HG03064 (cell line): ENCODE measurements at regions not wholly inside any gene's neighbourhood (a gene's known extent, or its start where the extent isn't known, plus 50 kb on each side); places are given as distances from the start of the nearest gene placed in this dataset.
"Not testable (repeated sequence)": the region's sequence is repeated elsewhere in the genome, so short reads cannot be mapped to it uniquely, and the experiment has no call there.

Experiments used
- ATAC-seq: cut with Tn5 transposase; IDR thresholded peaks from one replicate; pipeline ENCODE4 v1.9.1; 2021; ENCODE audit warnings: low read depth; ENCODE audit not compliant: unreplicated experiment

DNA sequence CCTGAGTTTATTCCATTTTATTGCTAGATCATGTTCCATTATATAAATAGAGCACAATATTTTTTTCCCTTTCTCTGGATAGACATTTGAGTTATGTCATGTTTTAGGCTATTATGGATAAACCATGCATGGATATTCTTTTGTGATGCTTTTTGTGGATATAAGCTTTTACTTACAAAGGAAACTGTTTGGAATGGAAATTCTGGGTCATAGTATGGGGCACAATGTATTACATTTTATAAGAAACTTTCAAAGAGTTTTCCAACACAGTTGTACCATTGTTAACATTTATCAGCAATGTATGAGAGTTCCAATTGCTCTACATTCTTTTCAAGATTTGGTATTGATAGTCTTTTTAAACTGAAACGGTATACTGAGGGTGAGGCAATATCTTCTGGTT is 749.4 kb downstream of the SOCS6 start:
- ATAC-seq, result no peak

GRCh38 chr18:71036783-71037182 is 747.9 kb downstream of the SOCS6 start:
- ATAC-seq, result no peak

DNA sequence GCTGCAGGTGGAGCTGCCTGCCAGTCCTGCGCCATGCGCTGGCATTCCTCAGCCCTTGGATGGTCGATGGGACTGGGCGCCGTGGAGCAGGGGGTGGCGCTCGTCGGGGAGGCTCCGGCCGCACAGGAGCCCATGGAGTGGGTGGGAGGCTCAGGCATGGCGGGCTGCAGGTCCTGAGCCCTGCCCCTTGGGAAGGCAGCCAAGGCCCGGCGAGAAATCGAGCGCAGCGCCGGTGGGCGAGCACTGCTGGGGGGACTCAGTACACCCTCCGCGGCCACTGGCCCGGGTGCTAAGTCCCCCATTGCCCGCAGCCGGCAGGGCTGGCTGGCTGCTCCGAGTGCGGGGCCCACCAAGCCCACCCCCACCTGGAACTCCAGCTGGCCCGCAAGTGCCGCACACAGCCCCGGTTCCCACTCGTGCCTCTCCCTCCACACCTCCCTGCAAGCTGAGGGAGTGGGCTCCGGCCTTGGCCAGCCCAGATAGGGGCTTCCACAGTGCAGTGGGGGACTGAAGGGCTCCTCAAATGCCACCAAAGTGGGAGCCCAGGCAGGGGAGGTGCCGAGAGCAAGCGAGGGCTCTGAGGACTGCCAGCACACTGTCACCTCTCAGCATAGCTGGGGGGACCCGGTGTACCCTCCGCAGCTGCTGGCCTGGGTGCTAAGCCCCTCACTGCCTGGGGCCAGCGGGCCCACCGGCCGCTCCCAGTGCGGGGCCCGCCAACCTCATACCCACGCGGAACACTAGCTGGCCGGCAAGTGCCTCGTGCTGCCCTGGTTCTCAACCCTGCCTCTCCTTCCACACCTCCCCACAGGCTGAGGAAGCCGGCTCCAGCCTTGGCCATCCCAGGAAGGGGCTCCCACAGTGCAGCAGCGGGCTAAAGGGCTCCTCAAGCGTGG is 742.7 kb downstream of the SOCS6 start:
- not testable (repeated sequence) for ATAC-seq

- ATAC-seq, result not testable (repeated sequence)
Observed at GRCh38 chr18:71030085-71030484, 741.2 kb downstream of the SOCS6 start.

- no peak for ATAC-seq
Observed at GRCh38 chr18:71028285-71028762, 739.5 kb downstream of the SOCS6 start.

- no peak for ATAC-seq
Observed at GRCh38 chr18:71027531-71027930, 738.7 kb downstream of the SOCS6 start.

DNA sequence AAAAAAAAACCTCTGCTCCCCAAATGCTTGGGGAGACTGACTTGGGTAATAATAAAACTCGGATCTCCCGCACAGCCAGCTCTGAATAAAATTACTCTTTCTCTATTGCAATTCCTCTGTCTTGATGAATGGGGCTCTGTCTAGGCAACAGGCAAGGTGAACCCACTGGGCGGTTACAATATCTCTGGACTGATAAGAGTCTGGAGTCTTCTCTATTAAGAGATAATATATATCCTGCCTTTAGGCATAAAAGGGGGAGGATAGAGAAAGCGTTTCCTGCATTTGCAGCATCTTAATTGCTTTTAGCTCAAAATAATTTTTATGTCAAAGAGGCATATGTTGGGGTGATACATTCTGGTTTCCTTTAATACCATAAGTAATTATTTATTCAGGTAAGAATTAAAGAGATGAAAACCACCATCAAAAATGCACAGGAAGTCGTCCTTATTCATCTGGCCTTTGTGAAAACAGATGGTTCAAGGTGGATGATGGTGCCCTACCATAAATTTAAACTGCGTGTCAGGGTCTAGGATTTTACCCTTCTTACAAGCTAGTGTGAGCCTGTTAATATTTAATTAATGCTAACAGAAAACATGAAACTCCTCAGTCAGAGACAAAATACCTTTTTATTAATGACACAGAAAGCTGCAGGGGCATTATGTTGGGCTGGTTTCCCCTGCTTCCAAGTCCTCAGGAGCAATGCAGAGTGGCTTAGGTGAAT is 736.8 kb downstream of the SOCS6 start:
- no peak for ATAC-seq

GRCh38 chr18:71022389-71022788 is 733.5 kb downstream of the SOCS6 start:
- ATAC-seq, result no peak

- no peak for ATAC-seq
Observed at GRCh38 chr18:71021030-71021362, 732.2 kb downstream of the SOCS6 start.

- ATAC-seq, result no peak
Observed at GRCh38 chr18:71020342-71021029, 731.6 kb downstream of the SOCS6 start.

GRCh38 chr18:71018816-71019215 is 730.0 kb downstream of the SOCS6 start:
- ATAC-seq, result no peak

- ATAC-seq, result no peak
Observed at GRCh38 chr18:71012789-71013188, 723.9 kb downstream of the SOCS6 start.

DNA sequence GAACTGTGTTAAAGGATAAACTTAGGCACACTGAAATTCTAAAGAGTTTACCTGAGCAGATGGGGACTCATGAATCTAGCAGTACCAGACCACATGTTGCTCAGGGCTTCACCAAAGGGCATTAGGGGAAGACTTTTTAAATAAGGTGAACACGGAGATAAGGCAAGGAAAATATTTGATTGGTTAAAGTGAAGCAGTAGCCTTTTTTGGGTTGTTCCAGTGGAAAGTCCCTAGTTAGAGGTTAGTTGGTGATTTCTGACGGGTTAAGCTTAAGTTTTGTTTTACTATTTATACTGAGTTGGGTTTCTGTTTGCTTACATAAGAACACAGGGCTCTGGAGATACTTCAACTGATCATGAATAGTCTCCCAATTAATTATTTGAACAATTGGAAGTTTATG is 722.5 kb downstream of the SOCS6 start:
- no peak for ATAC-seq

- no peak for ATAC-seq
Observed at GRCh38 chr18:71008257-71008656, 719.4 kb downstream of the SOCS6 start.

DNA sequence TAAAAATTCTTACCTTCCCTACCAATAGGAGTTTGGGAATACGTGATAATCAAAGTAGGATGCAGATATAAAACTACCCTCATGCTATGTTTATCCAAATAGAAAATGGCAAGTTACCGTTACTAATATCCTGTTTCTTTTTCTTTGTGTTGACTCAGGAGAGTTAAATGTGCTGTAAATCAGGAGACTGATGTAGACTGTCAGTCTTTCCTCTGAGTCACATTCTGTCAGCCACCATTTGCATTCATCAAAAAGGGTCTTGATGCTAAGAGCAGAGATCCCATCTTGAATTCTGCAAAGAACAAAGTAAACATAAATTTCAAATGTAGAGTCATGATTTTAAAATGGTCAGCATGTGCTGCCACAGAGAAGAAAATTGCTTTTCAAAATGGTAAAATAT is 712.8 kb downstream of the SOCS6 start:
- ATAC-seq, result no peak

GRCh38 chr18:70998490-70998889 is 709.6 kb downstream of the SOCS6 start:
- no peak for ATAC-seq

- no peak for ATAC-seq
Observed at GRCh38 chr18:70994116-70994515, 705.3 kb downstream of the SOCS6 start.

DNA sequence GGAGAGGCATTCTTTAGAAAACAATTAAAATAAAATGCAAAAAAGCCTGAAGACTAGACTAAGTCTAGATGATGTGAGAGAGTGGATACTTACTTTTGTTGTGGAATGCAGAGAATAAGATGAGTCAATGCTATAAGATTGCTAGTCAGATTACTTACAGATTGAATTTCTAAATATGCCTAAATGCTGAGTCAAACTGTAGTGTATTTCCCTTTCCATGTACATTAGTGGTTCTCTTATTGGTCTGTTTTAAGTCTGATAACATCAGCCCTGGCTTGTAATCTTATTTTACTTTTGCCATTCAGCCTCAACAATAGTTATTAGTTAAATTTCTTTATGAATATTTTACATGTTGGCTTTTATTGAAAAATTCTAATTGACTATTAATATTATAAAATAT is 702.7 kb downstream of the SOCS6 start:
- ATAC-seq, result no peak

DNA sequence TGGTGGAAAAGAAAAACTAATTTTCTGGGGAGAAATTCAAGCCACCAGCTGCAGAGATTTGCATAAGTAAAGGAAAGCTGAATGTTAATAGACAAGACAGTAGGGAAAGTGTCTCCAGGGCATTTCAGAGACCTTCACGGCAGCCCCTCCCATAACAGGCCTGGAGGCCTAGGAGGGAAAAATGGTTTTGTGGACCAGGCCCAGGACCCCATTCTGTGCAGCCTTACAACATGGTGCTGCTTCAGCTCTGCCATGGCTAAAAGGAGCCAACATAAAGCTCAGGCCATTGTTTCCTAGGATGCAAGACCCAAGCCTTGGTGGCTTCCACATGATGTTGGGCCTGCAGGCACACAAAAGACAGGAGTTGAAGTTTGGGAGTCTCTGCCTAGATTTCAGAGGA is 697.1 kb downstream of the SOCS6 start:
- no peak for ATAC-seq

DNA sequence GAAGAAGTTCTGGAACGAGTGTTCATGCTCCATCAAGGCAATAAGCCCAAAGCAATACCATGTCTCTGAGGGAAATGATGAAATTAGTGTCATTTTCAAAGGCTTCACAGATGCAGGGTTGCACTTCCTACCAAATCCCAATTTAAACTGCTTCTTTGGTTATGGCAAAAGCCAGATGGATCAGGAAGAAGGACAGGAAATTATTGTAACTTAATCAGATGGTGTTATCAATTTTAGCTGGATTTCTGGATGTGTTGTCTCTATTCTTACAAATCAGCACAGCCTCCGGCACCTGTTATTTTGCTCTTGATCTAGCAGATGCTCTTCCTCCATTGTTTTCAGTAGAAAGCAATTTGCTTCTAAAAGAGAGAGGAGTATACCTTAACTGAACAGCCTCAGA is 693.4 kb downstream of the SOCS6 start:
- no peak for ATAC-seq

- no peak for ATAC-seq
Observed at GRCh38 chr18:70981400-70982140, 692.7 kb downstream of the SOCS6 start.
